Subcutaneous abdominal adipose tissue (tissue), 5 donors: ENCODE measurements at regions not wholly inside any gene's neighbourhood (a gene's known extent, or its start where the extent isn't known, plus 50 kb on each side); places are given as distances from the start of the nearest gene placed in this dataset.

ENCODE experiments used
- H3K27ac ChIP-seq: one replicate; pipeline ENCODE4 v1.7.0; 2013; ENCODE audit warnings: low read depth, mild to moderate bottlenecking, inconsistent platforms, low read length, moderate library complexity
- H3K27me3 ChIP-seq, 5 donors: one replicate each; pipeline ENCODE4 v1.7.0; 2013; ENCODE audit warnings: low read length in 5 of 5, inconsistent platforms in 1 of 5; ENCODE audit not compliant: control insufficient read depth in 5 of 5, insufficient read depth in 4 of 5
- H3K36me3 ChIP-seq, 5 donors: one replicate each; pipeline ENCODE4 v1.7.0; 2013; ENCODE audit warnings: low read length in 5 of 5; ENCODE audit not compliant: control insufficient read depth in 5 of 5, insufficient read depth in 5 of 5
- H3K4me1 ChIP-seq, 5 donors: one replicate each; pipeline ENCODE4 v1.7.0; 2013; ENCODE audit warnings: low read length in 5 of 5, mild to moderate bottlenecking in 3 of 5, moderate library complexity in 1 of 5; ENCODE audit not compliant: control insufficient read depth in 5 of 5, insufficient read depth in 5 of 5
- H3K4me3 ChIP-seq, 5 donors: one replicate each; pipeline ENCODE4 v1.7.0; 2013; ENCODE audit warnings: low read length in 5 of 5, low read depth in 1 of 5
- H3K9ac ChIP-seq, 5 donors: one replicate each; pipeline ENCODE4 v1.7.0; 2013; ENCODE audit warnings: low read length in 5 of 5, mild to moderate bottlenecking in 4 of 5, moderate library complexity in 3 of 5
- H3K9me3 ChIP-seq, 5 donors: one replicate each; pipeline ENCODE4 v1.7.0; 2013; ENCODE audit warnings: low read length in 5 of 5; ENCODE audit not compliant: control insufficient read depth in 5 of 5
- donor health status: healthy.
- donor health status: healthy.
- donor health status: healthy.
- donor health status: healthy.
- donor health status: healthy.

- no peak overlapping the region for H3K27ac ChIP-seq
- H3K4me3 ChIP-seq: no peak overlapping the region
- peaks cover 6 to 26% (median 24%) of the 10 kb centered on the region in 5 donors for H3K4me1 ChIP-seq
- no peak overlapping the region for H3K9ac ChIP-seq
- H3K9me3 ChIP-seq: no peaks in the 10 kb centered on the region
- H3K27me3 ChIP-seq: no peaks in the 10 kb centered on the region
- H3K36me3 ChIP-seq: peaks cover 0 to 51% (median 37%) of the 10 kb centered on the region in 5 donors
Observed at GRCh38 chr20:36824142-36824940, 50.8 kb upstream of the DSN1 start.

GRCh38 chr20:36825385-36826104, 50.4 kb upstream of the TLDC2 start:
- H3K27ac ChIP-seq: no peak overlapping the region
- no peak overlapping the region for H3K4me3 ChIP-seq
- no peaks in the 10 kb centered on the region for H3K27me3 ChIP-seq
- peaks cover 0 to 21% (median 17%) of the 10 kb centered on the region in 5 donors for H3K4me1 ChIP-seq
- H3K9ac ChIP-seq: no peak overlapping the region
- peaks cover 0 to 51% (median 37%) of the 10 kb centered on the region in 5 donors for H3K36me3 ChIP-seq
- H3K9me3 ChIP-seq: no peaks in the 10 kb centered on the region
